ENCODE measurements at regions not wholly inside any gene's neighbourhood (a gene's known extent, or its start where the extent isn't known, plus 50 kb on each side); places are given as distances from the start of the nearest gene placed in this dataset.
"Not testable (repeated sequence)": the region's sequence is repeated elsewhere in the genome, so short reads cannot be mapped to it uniquely, and the experiment has no call there.

GRCh38 chr12:23253191-23253590, 628.2 kb downstream of the ETNK1 start (continued):
- no peak for TF ChIP-seq PRDM15 (CRISPR knock-in tag; IDR thresholded peaks at IDR 0.05)
- no peak for TF ChIP-seq NR2C2 (IDR thresholded peaks at IDR 0.05; ENCODE audit: borderline replicate concordance, control insufficient read depth, insufficient read length, low read depth)
- no peak for TF ChIP-seq MTA3 (IDR thresholded peaks at IDR 0.05; ENCODE audit: borderline replicate concordance, low read length)

- H3K4me3 ChIP-seq; H3K9me3 ChIP-seq (replicated peaks; ENCODE audit: control insufficient read depth, insufficient read depth, low read length); BruUV-seq (replicated peaks); H3K9ac ChIP-seq (ENCODE audit: control insufficient read depth, insufficient read depth, low read length); H3K4me1 ChIP-seq (ENCODE audit: control insufficient read depth, insufficient read depth, low read length); H3K27me3 ChIP-seq (replicated peaks in 1 of 2; ENCODE audit: control insufficient read depth in 2 of 2, insufficient read depth in 2 of 2, low read length in 1 of 2); H4K20me1 ChIP-seq (ENCODE audit: control insufficient read depth, insufficient read depth); H3K27ac ChIP-seq (ENCODE audit: control insufficient read depth, insufficient read depth); in situ Hi-C loops (cut with MboI); FAIRE-seq; SMC1A ChIA-PET (ENCODE audit: uncharacterized antibody, unreplicated experiment); H2AFZ ChIP-seq (ENCODE audit: control insufficient read depth, low read depth, low read length); POLR2A ChIA-PET; DNase-seq (ENCODE audit: low read depth, low spot score); H3K79me2 ChIP-seq (ENCODE audit: control insufficient read depth, insufficient read depth, low read length); ATAC-seq; RAD21 ChIA-PET (ENCODE audit: unreplicated experiment); H3K36me3 ChIP-seq (ENCODE audit: control insufficient read depth in 2 of 2, insufficient read depth in 2 of 2, low read length in 1 of 2); H3K4me2 ChIP-seq (ENCODE audit: control insufficient read depth, insufficient read depth); CTCF ChIA-PET; intact Hi-C loops (cut with micrococcal nuclease; ENCODE audit: unreplicated experiment): not testable (repeated sequence)
- WGBS (ENCODE audit: insufficient coverage, insufficient replicate concordance, low lambda C conversion rate, missing lambda C conversion rate), result 51% methylated on average over 6 of the region's 6 CpGs
Measured at GRCh38 chr12:23253910-23254309, 628.9 kb downstream of the ETNK1 start.
